Activated naive CD4-positive, alpha-beta T cell treated with anti-CD3 and anti-CD28 coated beads, Interleukin-2, amount 50 U/mL, for 24 hours (primary cell): ENCODE measurements at regions not wholly inside any gene's neighbourhood (a gene's known extent, or its start where the extent isn't known, plus 50 kb on each side); places are given as distances from the start of the nearest gene placed in this dataset.

Experiments used
- H3K27ac Mint-ChIP-seq: one replicate; pipeline ENCODE4 v1.8.0; 2021; ENCODE audit warnings: mild to moderate bottlenecking, mixed read lengths
- H3K27me3 Mint-ChIP-seq: one replicate; pipeline ENCODE4 v1.8.0; 2021; ENCODE audit warnings: mixed read lengths
- H3K36me3 Mint-ChIP-seq: one replicate; pipeline ENCODE4 v1.8.0; 2021; ENCODE audit warnings: mixed read lengths
- H3K4me1 Mint-ChIP-seq: one replicate; pipeline ENCODE4 v1.8.0; 2021; ENCODE audit warnings: mixed read lengths
- H3K4me3 Mint-ChIP-seq: one replicate; pipeline ENCODE4 v1.8.0; 2021; ENCODE audit warnings: mild to moderate bottlenecking, mixed read lengths
- H3K9me3 Mint-ChIP-seq: one replicate; pipeline ENCODE4 v1.8.0; 2021; ENCODE audit warnings: mixed read lengths

DNA sequence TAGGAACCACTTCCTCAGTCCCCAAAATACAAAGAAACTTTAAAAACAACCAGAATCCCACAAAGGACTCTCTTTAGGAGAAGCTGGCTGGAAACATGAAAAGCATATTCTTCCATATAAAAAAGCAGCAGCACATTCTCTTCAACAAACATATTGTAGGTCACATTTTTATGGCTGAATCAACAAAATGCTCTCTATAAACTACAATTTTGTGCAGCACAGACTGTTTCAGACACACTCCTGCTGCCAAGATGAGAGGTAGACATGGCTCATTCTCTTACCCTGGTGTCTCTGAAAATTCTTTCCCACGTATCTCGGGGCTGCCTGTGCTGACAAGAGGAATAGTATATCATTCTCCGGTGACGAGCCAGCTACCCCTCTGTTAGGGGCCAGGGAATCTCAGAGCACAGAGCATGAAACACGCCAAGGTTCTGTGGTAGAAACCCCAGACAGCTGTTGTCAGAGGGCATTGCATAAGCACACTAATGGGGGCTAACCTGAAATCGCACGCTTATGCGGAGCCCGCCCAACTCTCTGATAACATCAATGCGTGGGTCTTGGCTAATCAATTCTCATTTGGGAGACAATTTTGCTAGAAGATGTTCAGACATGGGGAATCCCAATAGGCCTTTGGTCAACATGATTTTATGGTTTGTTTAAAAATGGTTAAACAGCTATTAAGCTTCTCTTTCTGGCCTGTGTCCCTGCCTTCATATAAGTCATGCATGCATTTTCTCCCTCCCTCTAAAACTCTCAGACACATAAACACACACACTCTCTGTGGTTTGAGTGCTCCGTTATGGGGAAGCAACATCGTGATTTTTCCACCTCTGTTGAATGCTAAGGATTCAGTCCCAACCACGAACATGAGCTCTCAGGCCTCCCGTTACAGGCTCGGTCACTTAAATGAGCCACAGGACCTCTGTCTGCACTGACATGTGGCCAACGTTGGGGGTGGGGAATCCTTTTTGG is 177.5 kb downstream of the INO80D start:
- Mint-ChIP-seq H3K4me3 (no peak overlapping the region), H3K9me3 (no peaks in the 10 kb centered on the region), H3K27ac (no peak overlapping the region), H3K4me1 (no peaks in the 10 kb centered on the region), H3K36me3 (no peaks in the 10 kb centered on the region), H3K27me3 (peaks cover 19% of the 10 kb centered on the region)

GRCh38 chr2:205906419-205906818 is 179.6 kb downstream of the INO80D start:
- H3K27me3 Mint-ChIP-seq = peaks cover 14% of the 10 kb centered on the region
- H3K27ac Mint-ChIP-seq = no peak overlapping the region
- no peaks in the 10 kb centered on the region for H3K36me3 Mint-ChIP-seq
- H3K9me3 Mint-ChIP-seq = no peaks in the 10 kb centered on the region
- no peak overlapping the region for H3K4me3 Mint-ChIP-seq
- no peaks in the 10 kb centered on the region for H3K4me1 Mint-ChIP-seq

DNA sequence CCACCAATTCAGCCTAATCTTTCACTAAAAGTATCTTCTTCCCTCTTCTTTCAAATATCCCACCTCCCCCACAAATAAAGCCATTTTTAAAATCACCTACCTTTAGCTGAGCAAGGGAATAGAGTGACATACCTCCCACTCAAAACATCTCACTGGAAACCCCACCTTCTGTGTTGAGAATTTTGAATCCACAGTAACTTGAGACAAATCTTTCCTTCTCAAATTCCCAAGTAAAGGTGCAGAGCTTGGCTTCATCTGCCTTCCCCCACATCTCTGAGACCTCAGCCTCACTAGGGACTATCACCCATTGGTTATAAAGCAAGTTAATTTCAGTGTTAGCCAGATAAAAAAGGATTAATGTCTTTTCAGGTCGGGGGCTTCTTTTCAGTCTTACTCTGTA is 180.4 kb downstream of the INO80D start:
- Mint-ChIP-seq H3K4me3 (no peak overlapping the region), H3K9me3 (no peaks in the 10 kb centered on the region), H3K4me1 (no peaks in the 10 kb centered on the region), H3K36me3 (no peaks in the 10 kb centered on the region), H3K27ac (no peak overlapping the region), H3K27me3 (peaks cover 10% of the 10 kb centered on the region)

GRCh38 chr2:205904873-205905272 is 181.1 kb downstream of the INO80D start:
- Mint-ChIP-seq H3K4me3 (no peak overlapping the region), H3K27me3 (peaks cover 7% of the 10 kb centered on the region), H3K4me1 (no peaks in the 10 kb centered on the region), H3K27ac (no peak overlapping the region), H3K9me3 (no peaks in the 10 kb centered on the region), H3K36me3 (no peaks in the 10 kb centered on the region)

DNA sequence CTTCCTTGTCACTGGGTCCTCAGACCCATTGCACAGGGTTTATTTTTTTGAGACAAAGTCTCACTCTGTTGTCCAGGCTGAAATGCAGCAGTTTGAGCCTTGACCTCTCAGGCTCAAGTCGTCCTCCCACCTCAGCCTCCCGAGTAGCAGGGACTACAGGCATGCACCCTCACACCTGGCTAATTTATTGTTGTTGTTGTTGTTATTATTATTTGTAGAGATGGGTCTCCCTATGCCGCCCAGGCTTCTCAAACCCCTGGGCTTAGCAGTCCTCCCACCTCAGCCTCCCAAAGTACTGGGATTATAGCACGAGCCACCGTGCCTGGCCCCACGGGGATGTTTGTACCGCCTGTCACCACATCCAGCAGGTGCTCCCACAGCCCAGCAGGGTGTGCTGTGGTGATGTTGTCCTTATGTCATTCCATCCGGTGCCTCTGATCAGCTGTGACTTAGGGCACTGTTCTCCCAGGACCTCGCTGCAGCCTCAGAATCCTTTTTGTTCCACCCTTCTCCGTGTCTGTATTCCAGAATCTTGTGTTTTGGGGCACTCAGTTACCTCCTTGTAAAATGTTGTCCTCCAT is 182.3 kb downstream of the INO80D start:
- peaks cover 4% of the 10 kb centered on the region for H3K9me3 Mint-ChIP-seq
- peaks cover 5% of the 10 kb centered on the region for H3K27me3 Mint-ChIP-seq
- no peak overlapping the region for H3K4me3 Mint-ChIP-seq
- no peaks in the 10 kb centered on the region for H3K36me3 Mint-ChIP-seq
- H3K4me1 Mint-ChIP-seq = no peaks in the 10 kb centered on the region
- H3K27ac Mint-ChIP-seq = no peak overlapping the region

GRCh38 chr2:205902900-205903237 is 183.1 kb downstream of the INO80D start:
- peaks cover 4% of the 10 kb centered on the region for H3K9me3 Mint-ChIP-seq
- no peaks in the 10 kb centered on the region for H3K4me1 Mint-ChIP-seq
- H3K27me3 Mint-ChIP-seq = peaks cover 5% of the 10 kb centered on the region
- no peak overlapping the region for H3K27ac Mint-ChIP-seq
- H3K36me3 Mint-ChIP-seq = no peaks in the 10 kb centered on the region
- no peak overlapping the region for H3K4me3 Mint-ChIP-seq

GRCh38 chr2:205902041-205902899 is 183.7 kb downstream of the INO80D start:
- Mint-ChIP-seq H3K36me3 (no peaks in the 10 kb centered on the region), H3K9me3 (peaks cover 4% of the 10 kb centered on the region), H3K4me1 (no peaks in the 10 kb centered on the region), H3K27me3 (peaks cover 5% of the 10 kb centered on the region), H3K4me3 (no peak overlapping the region), H3K27ac (no peak overlapping the region)

DNA sequence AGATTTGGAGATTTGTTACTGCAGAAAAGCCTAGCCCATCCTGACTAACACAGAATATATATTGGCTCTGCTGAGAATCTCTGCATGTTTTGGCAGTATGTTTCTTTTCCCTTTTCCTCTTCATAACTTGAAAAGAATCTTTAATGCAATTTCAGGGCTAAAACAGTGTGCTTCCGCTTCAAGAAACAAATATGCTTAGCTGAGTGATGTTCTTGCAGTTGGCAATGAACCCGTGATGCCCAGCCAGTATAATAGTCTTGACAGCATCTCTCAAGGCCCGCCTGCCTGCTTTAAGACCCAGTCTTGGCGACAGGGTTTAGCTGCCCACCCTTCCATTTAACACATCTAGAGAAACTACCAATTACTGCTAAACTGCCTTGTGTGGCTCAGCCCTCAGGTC is 184.5 kb downstream of the INO80D start:
- H3K4me1 Mint-ChIP-seq = no peaks in the 10 kb centered on the region
- H3K9me3 Mint-ChIP-seq = peaks cover 4% of the 10 kb centered on the region
- H3K27me3 Mint-ChIP-seq = peaks cover 5% of the 10 kb centered on the region
- no peak overlapping the region for H3K4me3 Mint-ChIP-seq
- H3K27ac Mint-ChIP-seq = no peak overlapping the region
- no peaks in the 10 kb centered on the region for H3K36me3 Mint-ChIP-seq

DNA sequence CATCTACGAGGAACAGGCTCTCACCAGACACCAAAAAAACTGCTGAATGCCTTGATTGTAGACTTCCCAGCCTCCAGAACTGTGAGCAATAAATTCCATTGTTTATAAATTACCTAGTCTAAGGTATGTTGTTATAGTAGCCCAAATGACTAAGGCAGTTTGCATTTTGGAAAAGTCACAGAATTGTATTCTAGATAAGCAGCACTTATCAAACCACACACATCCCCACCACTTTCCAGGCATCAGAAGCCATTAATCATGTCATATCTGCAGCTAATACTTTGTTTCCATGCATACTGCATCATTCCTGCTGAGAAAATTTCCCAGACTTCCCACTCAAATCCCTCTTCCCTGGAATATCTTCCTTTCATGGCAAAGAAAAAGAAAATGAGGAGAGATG is 187.2 kb downstream of the INO80D start:
- Mint-ChIP-seq H3K27ac (no peak overlapping the region), H3K4me3 (no peak overlapping the region), H3K4me1 (no peaks in the 10 kb centered on the region), H3K27me3 (peaks cover 8% of the 10 kb centered on the region), H3K36me3 (no peaks in the 10 kb centered on the region), H3K9me3 (peaks cover 4% of the 10 kb centered on the region)

DNA sequence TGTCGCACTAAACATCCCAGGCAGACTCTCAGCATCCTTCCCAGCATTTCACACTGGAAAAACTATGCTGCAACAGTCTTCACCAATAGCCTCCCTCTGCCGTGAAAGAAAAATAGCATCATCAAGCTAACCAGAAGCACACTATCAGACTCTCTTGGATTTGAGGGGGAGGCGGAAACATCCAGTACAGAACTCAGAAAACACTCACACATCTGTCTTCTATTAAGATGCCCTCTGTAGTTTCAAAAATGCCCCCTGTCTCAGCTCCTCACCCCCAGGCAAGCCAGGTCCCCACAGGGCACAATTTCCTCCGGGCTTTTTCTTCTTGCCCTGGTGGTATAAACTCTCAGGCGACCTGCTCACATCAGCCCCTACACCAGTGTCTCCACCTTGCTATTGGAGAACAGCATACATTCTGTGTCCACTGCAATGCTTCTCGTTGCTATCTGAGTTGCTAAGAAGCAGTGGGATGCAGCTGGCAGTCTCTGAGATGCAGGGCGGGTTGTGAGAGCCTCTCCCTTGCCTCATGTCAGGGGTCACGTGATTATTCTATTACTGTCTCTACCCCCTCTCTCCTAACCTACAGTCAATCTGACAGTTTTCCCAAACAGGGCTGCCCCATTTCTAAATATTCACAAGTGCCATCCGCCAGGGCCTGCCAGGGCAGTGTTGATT is 189.9 kb downstream of the INO80D start:
- Mint-ChIP-seq H3K9me3 (peaks cover 4% of the 10 kb centered on the region), H3K4me3 (no peak overlapping the region), H3K36me3 (no peaks in the 10 kb centered on the region), H3K4me1 (no peaks in the 10 kb centered on the region), H3K27me3 (peaks cover 8% of the 10 kb centered on the region), H3K27ac (no peak overlapping the region)

- H3K27ac Mint-ChIP-seq = no peak overlapping the region
- H3K4me1 Mint-ChIP-seq = no peaks in the 10 kb centered on the region
- no peak overlapping the region for H3K4me3 Mint-ChIP-seq
- H3K36me3 Mint-ChIP-seq = no peaks in the 10 kb centered on the region
- H3K27me3 Mint-ChIP-seq = peaks cover 8% of the 10 kb centered on the region
- no peaks in the 10 kb centered on the region for H3K9me3 Mint-ChIP-seq
Measured at GRCh38 chr2:205892665-205893259, 193.2 kb downstream of the INO80D start.

DNA sequence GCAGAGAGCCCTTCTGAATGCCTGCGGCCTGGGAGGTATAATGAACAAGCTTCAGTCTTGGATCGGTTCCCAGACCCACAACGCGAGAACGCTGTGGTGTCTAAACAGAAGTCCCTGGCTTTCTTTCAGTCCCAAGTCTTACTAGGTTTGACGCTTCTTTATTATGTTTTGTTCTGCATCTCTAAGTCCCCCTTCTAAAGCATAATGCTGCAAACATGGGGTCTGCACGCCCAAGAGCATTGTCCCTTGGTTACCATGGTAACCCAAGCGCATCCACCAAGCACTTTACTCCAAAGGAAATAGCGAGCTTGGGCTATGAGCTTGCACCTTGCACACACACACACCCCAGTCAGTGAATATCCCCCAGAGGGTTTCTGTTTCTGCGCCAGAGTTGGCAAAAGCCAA is 193.7 kb downstream of the INO80D start:
- no peaks in the 10 kb centered on the region for H3K36me3 Mint-ChIP-seq
- H3K27me3 Mint-ChIP-seq = peaks cover 9% of the 10 kb centered on the region
- no peak overlapping the region for H3K4me3 Mint-ChIP-seq
- H3K4me1 Mint-ChIP-seq = no peaks in the 10 kb centered on the region
- H3K9me3 Mint-ChIP-seq = no peaks in the 10 kb centered on the region
- H3K27ac Mint-ChIP-seq = no peak overlapping the region

DNA sequence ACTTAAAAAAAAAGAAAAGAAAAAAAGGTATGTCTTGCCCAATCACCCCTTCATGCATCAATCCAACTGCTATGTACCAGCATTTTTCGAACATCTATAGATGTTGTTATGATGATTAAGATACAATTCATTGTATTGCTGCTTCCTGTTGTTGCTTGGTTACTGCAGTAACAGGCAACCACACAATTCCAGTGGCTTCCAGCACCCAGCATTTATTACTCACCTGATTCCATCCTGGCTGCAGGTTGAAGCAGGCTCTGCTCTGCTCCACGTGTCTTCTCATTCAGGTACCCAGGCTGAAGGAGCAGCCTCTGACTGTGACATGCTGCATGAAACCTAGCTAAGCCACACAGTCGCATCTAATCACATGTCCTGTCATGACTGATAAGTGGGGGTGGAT is 196.9 kb downstream of the INO80D start:
- no peaks in the 10 kb centered on the region for H3K9me3 Mint-ChIP-seq
- no peak overlapping the region for H3K4me3 Mint-ChIP-seq
- H3K27ac Mint-ChIP-seq = no peak overlapping the region
- H3K27me3 Mint-ChIP-seq = peaks cover 7% of the 10 kb centered on the region
- no peaks in the 10 kb centered on the region for H3K36me3 Mint-ChIP-seq
- peaks cover 3% of the 10 kb centered on the region for H3K4me1 Mint-ChIP-seq

DNA sequence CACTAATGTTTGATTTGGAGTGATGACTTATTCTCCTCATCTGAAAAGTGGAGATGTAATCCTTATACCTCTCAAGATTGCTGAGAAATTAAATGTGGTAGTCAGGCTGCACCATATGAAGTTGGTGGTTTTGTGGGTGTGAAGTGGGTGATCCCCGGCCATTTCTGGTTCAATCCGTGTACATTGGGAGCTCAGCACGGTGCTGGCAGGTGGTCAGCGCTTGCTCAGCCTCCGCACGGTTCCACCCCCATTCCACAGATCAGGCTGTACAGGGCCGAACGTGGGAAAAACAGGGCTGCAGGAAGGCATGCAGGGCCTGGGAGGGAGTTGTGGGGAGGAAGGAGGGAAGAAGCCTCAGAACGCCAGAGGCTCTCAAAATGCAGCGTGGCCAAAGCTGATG is 198.3 kb downstream of the INO80D start:
- no peaks in the 10 kb centered on the region for H3K9me3 Mint-ChIP-seq
- H3K27me3 Mint-ChIP-seq = peaks cover 8% of the 10 kb centered on the region
- no peak overlapping the region for H3K27ac Mint-ChIP-seq
- no peak overlapping the region for H3K4me3 Mint-ChIP-seq
- peaks cover 3% of the 10 kb centered on the region for H3K4me1 Mint-ChIP-seq
- H3K36me3 Mint-ChIP-seq = no peaks in the 10 kb centered on the region

- peak overlapping the region; percentile 76 for H3K27ac Mint-ChIP-seq
- H3K36me3 Mint-ChIP-seq = no peaks in the 10 kb centered on the region
- H3K9me3 Mint-ChIP-seq = no peaks in the 10 kb centered on the region
- H3K4me1 Mint-ChIP-seq = peaks cover 3% of the 10 kb centered on the region
- H3K4me3 Mint-ChIP-seq = no peak overlapping the region
- peaks cover 15% of the 10 kb centered on the region for H3K27me3 Mint-ChIP-seq
Measured at GRCh38 chr2:205885492-205886099, 200.4 kb downstream of the INO80D start.
